NB4 (cell line): ENCODE measurements at regions not wholly inside any gene's neighbourhood (a gene's known extent, or its start where the extent isn't known, plus 50 kb on each side); places are given as distances from the start of the nearest gene placed in this dataset.

Experiments used
- DNase-seq: peaks from one replicate; pipeline ENCODE4 v3.0.0; 2010; ENCODE audit warnings: low read depth
- H3K4me3 ChIP-seq: one replicate; pipeline ENCODE4 v1.5.1; 2011; ENCODE audit warnings: mild to moderate bottlenecking, low read depth, low read length, moderate library complexity
- CTCF ChIP-seq: IDR thresholded peaks from one replicate; pipeline ENCODE4 v1.5.1; 2012; ENCODE audit warnings: low read depth, low read length
- MAX ChIP-seq: IDR thresholded peaks from 2 replicates; pipeline ENCODE4 v1.6.1; 2011; ENCODE audit warnings: low read depth, low read length
- MYC ChIP-seq: IDR thresholded peaks from 2 replicates; pipeline ENCODE4 v1.6.1; 2011; ENCODE audit warnings: low read depth, low read length
- POLR2A ChIP-seq: IDR thresholded peaks from 2 replicates; pipeline ENCODE4 v1.6.1; 2011; ENCODE audit warnings: mild to moderate bottlenecking; ENCODE audit not compliant: insufficient read length; ENCODE audit errors: extremely low read depth

GRCh38 chr12:30846776-30847175 lies 79.8 kb upstream of the TSPAN11 start:
- no peak for DNase-seq
- H3K4me3 ChIP-seq = no peak overlapping the region
- no peak for TF ChIP-seq MYC
- TF ChIP-seq MAX = no peak
- TF ChIP-seq POLR2A = no peak
- TF ChIP-seq CTCF = no peak

- peak; percentile 15 for DNase-seq
- no peak overlapping the region for H3K4me3 ChIP-seq
- TF ChIP-seq MYC = no peak
- TF ChIP-seq CTCF = no peak
- no peak for TF ChIP-seq POLR2A
- no peak for TF ChIP-seq MAX
Measured at GRCh38 chr12:30845676-30846075, 80.9 kb upstream of the TSPAN11 start.

GRCh38 chr12:30843211-30843610 lies 83.3 kb upstream of the TSPAN11 start:
- H3K4me3 ChIP-seq = no peak overlapping the region
- no peak for TF ChIP-seq MYC
- TF ChIP-seq MAX = no peak
- TF ChIP-seq CTCF = no peak
- TF ChIP-seq POLR2A = no peak
- no peak for DNase-seq

GRCh38 chr12:30840715-30841114 lies 85.8 kb upstream of the TSPAN11 start:
- no peak for TF ChIP-seq CTCF
- no peak for TF ChIP-seq MAX
- no peak for TF ChIP-seq MYC
- no peak for TF ChIP-seq POLR2A
- DNase-seq = no peak
- no peak overlapping the region for H3K4me3 ChIP-seq

- no peak for DNase-seq
- TF ChIP-seq MYC (no peak), CTCF (no peak)
- H3K4me3 ChIP-seq = no peak overlapping the region
Measured at GRCh38 chr12:30839643-30840220, 85.0 kb upstream of the CAPRIN2 start.

- DNase-seq = no peak
- H3K4me3 ChIP-seq = no peak overlapping the region
- no peak for TF ChIP-seq POLR2A
Measured at GRCh38 chr12:30837595-30837994, 82.8 kb upstream of the CAPRIN2 start.
